ENCODE measurements at regions not wholly inside any gene's neighbourhood (a gene's known extent, or its start where the extent isn't known, plus 50 kb on each side); places are given as distances from the start of the nearest gene placed in this dataset.
"Not testable (repeated sequence)": the region's sequence is repeated elsewhere in the genome, so short reads cannot be mapped to it uniquely, and the experiment has no call there.

- in situ Hi-C loops (cut with HindIII; ENCODE audit: low pct_unique_long_range_greater_than_20kb, low sequenced_read_pairs); BruUV-seq (replicated peaks); CTCF ChIA-PET: not testable (repeated sequence)
Measured at GRCh38 chr12:13518034-13518433, 321.5 kb downstream of the EMP1 start.

GRCh38 chr12:13509740-13510139, 313.2 kb downstream of the EMP1 start:
- Histone ChIP-seq H3K4me1 (ENCODE audit: control insufficient read depth, insufficient read depth, low read length) (no peaks in the 10 kb centered on the region), H3K4me3 (ENCODE audit: low read depth in 2 of 2, low read length in 2 of 2) (no peak overlapping the region), H3K27ac (ENCODE audit: low read length) (no peak overlapping the region), H3K27me3 (ENCODE audit: control insufficient read depth, insufficient read depth, low read length) (no peaks in the 10 kb centered on the region; the same call in 1 of the 2 replicates), H3K9me3 (ENCODE audit: control insufficient read depth, insufficient read depth, low read depth, low read length) (no peaks in the 10 kb centered on the region), H3K36me3 (ENCODE audit: control insufficient read depth, insufficient read depth, low read length) (no peaks in the 10 kb centered on the region)
- intact Hi-C loops (cut with micrococcal nuclease; ENCODE audit: unreplicated experiment) (no loop called here), in situ Hi-C loops (cut with HindIII; ENCODE audit: low pct_unique_long_range_greater_than_20kb, low sequenced_read_pairs) (no loop called here)
- TF ChIP-seq REST (IDR thresholded peaks at IDR 0.05; ENCODE audit: insufficient read depth in 1 of 2, low read depth in 2 of 2, low read length in 1 of 2) (no peak), CTCF (IDR thresholded peaks at IDR 0.05) (no peak), SIN3A (IDR thresholded peaks at IDR 0.05; ENCODE audit: borderline replicate concordance, insufficient read depth, low read depth, low read length) (no peak), POLR2AphosphoS5 (IDR thresholded peaks at IDR 0.05; ENCODE audit: low read depth, low read length) (no peak), TCF7L2 (IDR thresholded peaks at IDR 0.05; ENCODE audit: low read depth, low read length) (no peak)
- BruUV-seq (replicated peaks) = no TSS peak
- ATAC-seq (no peak), DNase-seq (ENCODE audit: low read depth, low spot score) (no peak)
- POLR2A ChIA-PET = no interaction called here
- CTCF ChIA-PET = no interaction called here

More at GRCh38 chr12:13518034-13518433, 321.5 kb downstream of the EMP1 start:
- POLR2A ChIA-PET; H3K9me3 ChIP-seq (ENCODE audit: control insufficient read depth, insufficient read depth, low read depth, low read length); H3K4me1 ChIP-seq (ENCODE audit: control insufficient read depth, insufficient read depth, low read length); intact Hi-C loops (cut with micrococcal nuclease; ENCODE audit: unreplicated experiment); H3K27ac ChIP-seq (ENCODE audit: low read length); H3K4me3 ChIP-seq (ENCODE audit: low read depth in 2 of 2, low read length in 2 of 2); H3K27me3 ChIP-seq (ENCODE audit: control insufficient read depth, insufficient read depth, low read length); ATAC-seq; DNase-seq (ENCODE audit: low read depth, low spot score); H3K36me3 ChIP-seq (ENCODE audit: control insufficient read depth, insufficient read depth, low read length): not testable (repeated sequence)

GRCh38 chr12:13505636-13506035, 309.1 kb downstream of the EMP1 start:
- Histone ChIP-seq H3K4me3 (ENCODE audit: low read depth in 2 of 2, low read length in 2 of 2) (no peak overlapping the region), H3K4me1 (ENCODE audit: control insufficient read depth, insufficient read depth, low read length) (no peaks in the 10 kb centered on the region), H3K27ac (ENCODE audit: low read length) (no peak overlapping the region), H3K9me3 (ENCODE audit: control insufficient read depth, insufficient read depth, low read depth, low read length) (no peaks in the 10 kb centered on the region), H3K36me3 (ENCODE audit: control insufficient read depth, insufficient read depth, low read length) (no peaks in the 10 kb centered on the region), H3K27me3 (ENCODE audit: control insufficient read depth, insufficient read depth, low read length) (no peaks in the 10 kb centered on the region)
- ATAC-seq (no peak), DNase-seq (ENCODE audit: low read depth, low spot score) (no peak)
- in situ Hi-C loops (cut with HindIII; ENCODE audit: low pct_unique_long_range_greater_than_20kb, low sequenced_read_pairs) (no loop called here), intact Hi-C loops (cut with micrococcal nuclease; ENCODE audit: unreplicated experiment) (no loop called here)
- ChIA-PET POLR2A (no interaction called here), CTCF (no interaction called here)
- TF ChIP-seq POLR2AphosphoS5 (IDR thresholded peaks at IDR 0.05; ENCODE audit: low read depth, low read length) = no peak
- TF ChIP-seq CTCF (IDR thresholded peaks at IDR 0.05) = no peak
- no peak for TF ChIP-seq SIN3A (IDR thresholded peaks at IDR 0.05; ENCODE audit: borderline replicate concordance, insufficient read depth, low read depth, low read length)
- TF ChIP-seq TCF7L2 (IDR thresholded peaks at IDR 0.05; ENCODE audit: low read depth, low read length) = no peak
- no peak for TF ChIP-seq REST (IDR thresholded peaks at IDR 0.05; ENCODE audit: insufficient read depth in 1 of 2, low read depth in 2 of 2, low read length in 1 of 2)
- no TSS peak for BruUV-seq (replicated peaks)

Measured in Panc1 (cell line).